Stimulated activated CD4-positive, alpha-beta T cell treated with anti-CD3 and anti-CD28 coated beads, Interleukin-1b, Interleukin-23, amount 100 ng/mL, for 24 hours (primary cell): ENCODE measurements at regions not wholly inside any gene's neighbourhood (a gene's known extent, or its start where the extent isn't known, plus 50 kb on each side); places are given as distances from the start of the nearest gene placed in this dataset.

Experiments
- DNase-seq, 4 experiments: peaks; one replicate each; pipeline ENCODE4 v3.0.0-alpha.2; 2020; ENCODE audit warnings: low read depth in 4 of 4, low spot score in 1 of 4

- DNase-seq: no peak
Measured at GRCh38 chr10:121168545-121169216, 317.5 kb downstream of the WDR11 start.

- no peak for DNase-seq
Measured at GRCh38 chr10:121169406-121169805, 318.2 kb downstream of the WDR11 start.

- no peak for DNase-seq
Measured at GRCh38 chr10:121171825-121172787, 320.9 kb downstream of the WDR11 start.

- DNase-seq: no peak
Measured at GRCh38 chr10:121179006-121179405, 327.8 kb downstream of the WDR11 start.

- DNase-seq: no peak
Measured at GRCh38 chr10:121182219-121182618, 331.1 kb downstream of the WDR11 start.

GRCh38 chr10:121183236-121183635 is 332.1 kb downstream of the WDR11 start:
- no peak for DNase-seq

- no peak for DNase-seq
Measured at GRCh38 chr10:121183707-121184106, 332.5 kb downstream of the WDR11 start.

- no peak for DNase-seq
Measured at GRCh38 chr10:121185816-121186455, 334.8 kb downstream of the WDR11 start.

GRCh38 chr10:121187391-121187790 is 336.2 kb downstream of the WDR11 start:
- no peak for DNase-seq

GRCh38 chr10:121188005-121188404 is 336.8 kb downstream of the WDR11 start:
- no peak for DNase-seq

- no peak for DNase-seq
Measured at GRCh38 chr10:121189066-121189465, 337.9 kb downstream of the WDR11 start.

- no peak for DNase-seq
Measured at GRCh38 chr10:121194696-121195523, 343.7 kb downstream of the WDR11 start.

- DNase-seq: no peak
Measured at GRCh38 chr10:121195524-121195910, 344.4 kb downstream of the WDR11 start.

- no peak for DNase-seq
Measured at GRCh38 chr10:121199081-121199480, 347.9 kb downstream of the WDR11 start.

- DNase-seq: no peak
Measured at GRCh38 chr10:121205625-121206024, 354.5 kb downstream of the WDR11 start.

- DNase-seq: no peak
Measured at GRCh38 chr10:121211446-121211845, 360.3 kb downstream of the WDR11 start.

GRCh38 chr10:121213437-121213836 is 362.3 kb downstream of the WDR11 start:
- no peak for DNase-seq

GRCh38 chr10:121216295-121216694 is 365.1 kb downstream of the WDR11 start:
- DNase-seq: no peak

GRCh38 chr10:121216721-121217181 is 365.6 kb downstream of the WDR11 start:
- DNase-seq: no peak

- DNase-seq: no peak
Measured at GRCh38 chr10:121217331-121217730, 366.2 kb downstream of the WDR11 start.

GRCh38 chr10:121221072-121221471 is 369.9 kb downstream of the WDR11 start:
- no peak for DNase-seq
